ENCODE measurements at regions not wholly inside any gene's neighbourhood (a gene's known extent, or its start where the extent isn't known, plus 50 kb on each side); places are given as distances from the start of the nearest gene placed in this dataset.

DNA sequence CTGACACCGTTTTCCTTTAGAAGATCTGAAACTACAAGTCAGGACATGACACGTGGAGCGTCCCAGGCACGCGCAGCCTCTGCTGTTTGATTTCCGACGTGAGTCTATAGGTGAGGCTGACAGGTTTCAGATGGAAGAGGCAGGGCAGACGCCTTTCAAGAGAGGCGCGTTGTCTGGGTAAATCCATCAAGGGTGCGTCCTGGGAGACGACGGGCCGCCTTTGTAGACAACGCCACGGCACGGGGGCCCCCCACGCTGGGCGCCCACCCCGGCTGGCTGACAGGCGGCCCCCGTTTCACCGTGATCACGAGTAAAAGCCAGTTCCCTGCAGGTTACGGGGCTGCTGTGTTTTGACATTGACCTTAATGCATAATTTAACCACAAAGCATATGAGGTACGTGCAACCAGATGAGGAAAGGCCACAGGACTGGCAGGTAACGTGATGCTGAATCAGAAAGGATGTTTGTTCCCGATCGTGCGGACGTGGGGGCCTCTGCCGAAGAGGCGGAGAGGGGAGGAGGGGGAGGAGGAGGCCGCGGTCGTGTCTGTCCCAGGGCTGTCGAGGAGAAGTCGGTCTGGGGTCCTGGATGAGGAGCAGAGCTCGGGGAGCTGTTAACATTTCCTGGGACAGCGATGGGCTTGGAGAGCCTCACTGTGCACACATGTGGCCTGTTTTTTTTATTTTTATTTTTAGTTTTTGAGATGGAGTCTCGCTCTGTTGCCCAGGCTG, 51.1 kb upstream of the PPP2R3B start:
- no peak overlapping the region for H3K4me3 ChIP-seq (ENCODE audit: low read length)
- no peak for DNase-seq (ENCODE audit: low read depth)
- no peak for TF ChIP-seq CTCF (conservative IDR thresholded peaks at IDR 0.05; ENCODE audit: low read length)

DNA sequence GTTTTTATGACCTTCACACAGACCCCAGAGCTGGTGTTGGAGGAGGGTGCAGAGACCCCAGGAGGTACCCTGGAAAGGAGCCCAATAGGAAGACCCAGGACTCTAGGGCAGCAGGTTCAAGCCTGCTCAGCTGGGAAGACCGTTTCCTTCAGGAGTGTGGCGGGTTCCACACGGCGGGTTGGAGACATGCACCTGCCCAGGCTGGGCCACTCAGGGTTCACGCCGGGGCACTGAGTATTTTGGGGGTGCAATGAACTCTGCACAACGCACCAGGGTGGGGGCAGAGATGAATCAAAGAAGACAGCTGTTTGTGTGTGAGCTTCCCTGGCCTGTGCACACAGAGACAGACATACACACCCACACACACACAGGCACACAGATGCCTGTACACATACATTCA, 52.5 kb upstream of the PPP2R3B start:
- TF ChIP-seq CTCF (conservative IDR thresholded peaks at IDR 0.05; ENCODE audit: low read length) = no peak
- DNase-seq (ENCODE audit: low read depth) = no peak
- no peak overlapping the region for H3K4me3 ChIP-seq (ENCODE audit: low read length)

DNA sequence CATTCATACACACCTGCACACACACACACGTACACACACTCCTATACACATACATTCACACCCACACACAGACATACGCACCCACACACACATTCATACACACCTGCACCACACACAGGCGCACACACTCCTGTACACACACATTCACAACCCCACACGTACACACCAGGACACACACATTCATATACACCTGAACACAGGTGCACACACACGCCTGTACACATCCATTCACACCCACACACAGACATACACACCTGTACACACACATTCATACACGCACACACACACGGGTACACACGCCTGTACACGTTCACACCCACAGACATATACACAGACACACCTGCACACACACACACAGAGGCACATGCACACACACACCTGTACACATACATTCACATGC, 53.0 kb upstream of the PPP2R3B start:
- H3K4me3 ChIP-seq (ENCODE audit: low read length) = no peak overlapping the region
- no peak for TF ChIP-seq CTCF (conservative IDR thresholded peaks at IDR 0.05; ENCODE audit: low read length)
- DNase-seq (ENCODE audit: low read depth) = no peak

DNA sequence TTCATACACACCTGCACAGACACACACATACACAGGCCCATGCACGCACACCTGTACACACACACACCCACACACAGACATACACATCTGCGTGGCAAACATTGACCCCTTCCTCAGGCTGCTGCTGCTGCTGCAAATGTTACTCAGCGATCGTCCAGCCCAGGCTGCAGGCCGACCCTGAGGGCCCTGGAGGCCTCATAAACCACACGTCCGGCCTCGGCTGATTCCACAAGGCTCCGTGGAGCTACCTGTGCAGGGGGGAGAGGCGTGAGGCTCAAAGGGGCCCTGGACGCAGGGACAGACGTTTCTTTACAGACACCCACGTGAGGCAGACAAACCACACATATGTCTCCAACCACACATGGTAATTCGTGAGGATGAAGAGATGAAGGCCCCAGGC, 53.9 kb upstream of the PPP2R3B start:
- no peak for DNase-seq (ENCODE audit: low read depth)
- no peak overlapping the region for H3K4me3 ChIP-seq (ENCODE audit: low read length)
- TF ChIP-seq CTCF (conservative IDR thresholded peaks at IDR 0.05; ENCODE audit: low read length) = no peak

GRCh38 chrX:443536-444210, 57.0 kb upstream of the PPP2R3B start:
- no peak for TF ChIP-seq CTCF (conservative IDR thresholded peaks at IDR 0.05; ENCODE audit: low read length)
- no peak overlapping the region for H3K4me3 ChIP-seq (ENCODE audit: low read length)
- DNase-seq (ENCODE audit: low read depth) = peak; percentile 12

GRCh38 chrX:444305-444704, 57.6 kb upstream of the PPP2R3B start:
- no peak for DNase-seq (ENCODE audit: low read depth)
- TF ChIP-seq CTCF (conservative IDR thresholded peaks at IDR 0.05; ENCODE audit: low read length) = no peak

DNA sequence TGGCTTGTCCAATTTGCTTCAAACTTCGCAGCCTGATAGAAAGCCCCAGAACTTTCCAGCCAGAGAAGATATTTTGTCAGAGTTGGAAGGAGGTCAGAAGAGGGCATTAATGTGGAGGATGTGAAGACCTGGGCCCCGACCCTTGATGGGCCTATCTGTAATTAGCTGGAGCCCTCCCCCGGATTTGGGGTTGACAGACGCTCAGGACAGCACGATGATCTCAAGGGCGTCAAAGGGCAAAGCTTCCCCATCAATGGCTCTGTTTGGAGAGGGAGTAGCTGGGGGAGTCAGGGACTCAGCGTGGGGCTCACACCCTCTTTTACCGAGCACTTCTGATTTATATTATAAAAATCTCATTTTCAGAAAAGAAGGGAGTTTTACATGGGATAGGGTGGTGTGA, 59.0 kb upstream of the PPP2R3B start:
- TF ChIP-seq CTCF (conservative IDR thresholded peaks at IDR 0.05; ENCODE audit: low read length) = no peak
- DNase-seq (ENCODE audit: low read depth) = no peak
- no peak overlapping the region for H3K4me3 ChIP-seq (ENCODE audit: low read length)

More at GRCh38 chrX:444305-444704, 57.6 kb upstream of the PPP2R3B start:
- no peak overlapping the region for H3K4me3 ChIP-seq (ENCODE audit: low read length)

Measured in AG10803 (cell line).